ENCODE measurements at regions not wholly inside any gene's neighbourhood (a gene's known extent, or its start where the extent isn't known, plus 50 kb on each side); places are given as distances from the start of the nearest gene placed in this dataset.

- TF ChIP-seq POLR2AphosphoS5 (IDR thresholded peaks at IDR 0.05; ENCODE audit: low read depth, low read length) (no peak), CTCF (IDR thresholded peaks at IDR 0.05 in 2 of 3, conservative IDR thresholded peaks at IDR 0.05 in 1 of 3; ENCODE audit: borderline replicate concordance in 1 of 3, insufficient read depth in 1 of 3, low read depth in 2 of 3, low read length in 2 of 3) (no peak)
These were observed 109.0 kb downstream of the CXXC4 start for GRCh38 chr4:104385713-104386112.
